ENCODE measurements at regions not wholly inside any gene's neighbourhood (a gene's known extent, or its start where the extent isn't known, plus 50 kb on each side); places are given as distances from the start of the nearest gene placed in this dataset.

- TF ChIP-seq CTCF (IDR thresholded peaks at IDR 0.05; ENCODE audit: control extremely low read depth, extremely low read depth, low read depth, missing control alignments), result no peak
- POLR2A ChIA-PET, result no interaction called here
- CTCF ChIA-PET, result interaction anchor here (1.0 to 1.4 kb wide), 3 partner anchors 19 to 63 kb away, joined by 3 read pairs; no protein-coding TSS in a partner anchor
- no peak for DNase-seq (ENCODE audit: extremely low spot score)
Measured at GRCh38 chr6:156308604-156309003, 468.6 kb upstream of the ARID1B start.

GRCh38 chr6:156306531-156306930 is 470.6 kb upstream of the ARID1B start:
- no peak for TF ChIP-seq CTCF (IDR thresholded peaks at IDR 0.05; ENCODE audit: control extremely low read depth, extremely low read depth, low read depth, missing control alignments)
- ChIA-PET CTCF (interaction anchor here (0.9 to 1.0 kb wide), 2 partner anchors 29 to 399 kb away, joined by 3 read pairs; no protein-coding TSS in a partner anchor), POLR2A (no interaction called here)
- DNase-seq (ENCODE audit: extremely low spot score), result no peak

- DNase-seq (ENCODE audit: extremely low spot score), result no peak
- CTCF ChIA-PET, result interaction anchor here (1.5 kb wide), 1 partner anchor 12 kb away, joined by 4 read pairs; no protein-coding TSS in a partner anchor
- TF ChIP-seq CTCF (IDR thresholded peaks at IDR 0.05; ENCODE audit: control extremely low read depth, extremely low read depth, low read depth, missing control alignments), result no peak
- POLR2A ChIA-PET, result no interaction called here
Measured at GRCh38 chr6:156283091-156283490, 494.1 kb upstream of the ARID1B start.

- TF ChIP-seq CTCF (IDR thresholded peaks at IDR 0.05; ENCODE audit: control extremely low read depth, extremely low read depth, low read depth, missing control alignments), result no peak
- no peak for DNase-seq (ENCODE audit: extremely low spot score)
- ChIA-PET CTCF (no interaction called here), POLR2A (no interaction called here)
Measured at GRCh38 chr6:156282087-156282486, 495.1 kb upstream of the ARID1B start.

DNA sequence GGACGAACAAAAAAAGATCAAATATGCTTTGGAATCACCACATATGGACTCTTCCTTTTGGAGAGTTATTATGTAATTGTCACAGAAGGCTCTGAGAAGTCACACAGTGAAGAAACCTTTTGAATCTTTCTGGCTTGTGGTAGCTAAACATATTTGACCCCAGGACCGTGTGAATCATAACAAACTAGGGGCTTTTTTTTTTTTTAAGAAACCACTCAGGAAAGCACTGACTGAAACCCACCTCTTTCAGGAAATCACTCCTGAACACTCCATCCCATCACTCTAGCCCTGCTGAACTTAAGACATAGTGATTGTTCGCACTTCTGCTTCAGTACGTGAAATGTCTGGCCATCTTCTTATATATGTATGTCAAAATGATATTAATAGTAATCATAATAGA is 495.9 kb upstream of the ARID1B start:
- CTCF ChIA-PET, result no interaction called here
- no peak for TF ChIP-seq CTCF (IDR thresholded peaks at IDR 0.05; ENCODE audit: control extremely low read depth, extremely low read depth, low read depth, missing control alignments)
- no peak for DNase-seq (ENCODE audit: extremely low spot score)
- POLR2A ChIA-PET, result no interaction called here

GRCh38 chr6:156280065-156280464 is 497.1 kb upstream of the ARID1B start:
- no peak for DNase-seq (ENCODE audit: extremely low spot score)
- CTCF ChIA-PET, result no interaction called here
- TF ChIP-seq CTCF (IDR thresholded peaks at IDR 0.05; ENCODE audit: control extremely low read depth, extremely low read depth, low read depth, missing control alignments), result no peak
- POLR2A ChIA-PET, result no interaction called here

All from GM10248 (cell line).